IPS-NIHi7 (cell line): ENCODE measurements at regions not wholly inside any gene's neighbourhood (a gene's known extent, or its start where the extent isn't known, plus 50 kb on each side); places are given as distances from the start of the nearest gene placed in this dataset.
"Not testable (repeated sequence)": the region's sequence is repeated elsewhere in the genome, so short reads cannot be mapped to it uniquely, and the experiment has no call there.

Source experiments
- DNase-seq: peaks from one replicate; pipeline ENCODE4 v3.0.0; 2012; ENCODE audit warnings: mixed read lengths; ENCODE audit errors: extremely low spot score

GRCh38 chr1:181202986-181203555 lies 114.6 kb downstream of the IER5 start:
- DNase-seq, result no peak

GRCh38 chr1:181204530-181204929 lies 116.0 kb downstream of the IER5 start:
- DNase-seq, result no peak

DNA sequence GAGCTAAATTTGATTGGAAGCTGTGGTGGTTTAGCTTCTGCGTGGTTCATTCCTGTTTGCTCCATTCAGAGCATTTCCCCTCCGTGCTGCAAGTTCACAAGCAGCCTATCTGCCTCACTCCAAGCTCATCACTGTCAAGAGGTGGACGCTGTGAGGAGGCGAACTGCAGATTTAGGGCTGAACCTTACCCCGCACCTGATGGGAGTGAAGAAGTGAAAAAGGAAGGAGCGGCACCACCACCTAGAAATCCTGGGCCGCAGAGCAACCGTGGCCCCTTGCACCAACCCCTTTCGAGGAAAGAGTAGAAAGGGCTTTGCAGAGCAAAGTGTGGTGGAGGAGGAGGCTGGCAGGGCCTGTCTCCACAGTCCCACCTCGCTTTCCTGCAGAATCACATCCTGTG lies 117.4 kb downstream of the IER5 start:
- DNase-seq, result no peak

DNA sequence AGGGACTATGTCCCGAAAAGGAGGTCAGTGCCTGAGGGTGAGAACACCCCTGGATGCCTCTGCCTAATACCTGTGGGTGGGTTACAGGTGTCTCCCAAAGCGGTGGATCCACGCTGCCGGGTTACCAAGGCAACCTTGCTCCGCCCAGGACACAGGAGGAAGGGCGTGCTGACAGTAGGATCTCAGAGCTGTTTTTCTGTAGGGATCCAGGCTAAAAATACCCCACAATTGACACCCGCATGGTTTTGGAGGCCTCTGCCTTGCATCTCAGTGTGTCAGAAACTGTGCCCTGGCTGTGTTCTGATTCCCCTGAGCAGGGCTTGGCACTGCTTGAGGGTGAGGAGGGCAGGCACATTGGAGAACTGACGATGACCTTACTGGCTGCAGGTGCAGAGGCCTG lies 118.0 kb downstream of the IER5 start:
- peak; percentile 41 for DNase-seq

DNA sequence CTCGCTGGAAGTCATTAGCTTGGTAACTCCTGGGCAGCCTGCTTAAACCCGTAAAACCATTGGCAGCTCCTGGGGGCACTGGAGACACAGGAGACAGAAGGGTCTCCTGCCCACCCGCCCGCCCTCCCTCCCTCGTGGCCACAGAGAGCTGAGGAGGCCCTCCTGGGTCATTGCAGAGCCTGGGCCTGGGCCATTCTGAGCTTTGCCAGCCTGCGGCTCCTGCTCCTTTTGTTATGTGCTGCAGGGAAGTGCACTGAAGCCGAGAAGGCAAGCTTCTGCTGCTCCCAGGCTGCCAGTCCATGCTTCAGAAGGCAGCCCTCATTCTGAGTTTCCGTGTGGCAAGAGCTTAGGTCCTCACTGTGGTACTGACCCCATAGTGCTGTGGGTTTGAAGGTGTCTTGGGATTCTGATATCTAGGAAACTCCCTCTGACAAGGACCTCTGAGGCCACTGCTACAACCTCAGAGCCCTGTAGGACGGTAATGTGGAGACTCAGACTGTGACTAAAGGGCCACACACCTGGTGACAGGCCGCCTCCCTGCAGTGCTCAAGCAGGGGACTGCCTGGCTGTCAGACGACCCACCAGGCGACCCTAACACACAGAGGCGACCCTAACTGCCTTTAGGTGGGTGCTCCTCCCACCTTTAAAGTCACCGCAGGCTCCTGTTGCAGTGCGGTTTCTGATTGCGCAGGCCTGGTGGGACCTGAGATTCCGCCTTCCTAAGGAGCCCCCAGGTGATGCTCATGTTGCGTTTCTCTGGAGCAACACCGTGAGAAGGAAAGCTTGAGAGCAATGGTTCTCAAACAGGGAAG lies 118.7 kb downstream of the IER5 start:
- DNase-seq, result no peak

DNA sequence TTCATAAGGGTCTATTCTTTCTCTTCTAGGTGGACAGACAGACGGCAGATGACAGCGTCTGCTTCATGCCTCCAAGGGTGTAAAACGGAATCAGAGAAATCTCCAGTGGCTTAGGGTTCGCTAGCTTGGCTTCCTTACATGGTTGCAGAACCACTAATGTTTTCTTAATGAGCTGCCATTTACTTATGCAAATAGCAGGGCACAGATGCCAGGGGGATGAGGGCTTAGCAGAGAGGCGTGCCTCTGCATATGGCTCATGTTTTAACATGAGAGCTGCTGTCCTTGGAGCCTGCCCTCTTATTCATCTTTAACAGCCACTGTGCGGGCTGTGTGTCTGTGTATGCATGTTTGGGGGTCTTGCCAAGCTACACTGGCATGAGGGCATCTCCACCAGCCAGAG lies 119.6 kb downstream of the IER5 start:
- no peak for DNase-seq

DNA sequence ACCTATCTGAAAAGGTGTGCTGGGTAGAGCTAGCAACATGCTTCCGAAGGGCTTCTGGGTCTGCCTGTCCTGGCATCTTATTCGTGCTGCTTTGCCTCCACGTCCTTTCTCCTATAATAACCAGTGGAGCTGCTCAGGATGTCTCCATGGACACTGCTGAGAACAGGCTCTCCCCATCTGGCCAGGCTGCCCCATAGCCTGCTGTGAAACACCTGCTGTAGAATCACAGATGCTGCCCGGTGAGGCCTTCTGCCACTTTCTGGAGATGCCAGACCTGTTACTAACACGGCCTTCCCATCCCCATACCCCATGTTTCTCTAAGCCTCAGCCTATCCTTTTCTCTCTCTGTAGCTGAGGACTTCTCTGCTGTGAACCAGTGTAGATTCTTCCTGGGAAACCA lies 120.5 kb downstream of the IER5 start:
- DNase-seq, result no peak

- no peak for DNase-seq
Observed at GRCh38 chr1:181213056-181213455, 124.6 kb downstream of the IER5 start.

DNA sequence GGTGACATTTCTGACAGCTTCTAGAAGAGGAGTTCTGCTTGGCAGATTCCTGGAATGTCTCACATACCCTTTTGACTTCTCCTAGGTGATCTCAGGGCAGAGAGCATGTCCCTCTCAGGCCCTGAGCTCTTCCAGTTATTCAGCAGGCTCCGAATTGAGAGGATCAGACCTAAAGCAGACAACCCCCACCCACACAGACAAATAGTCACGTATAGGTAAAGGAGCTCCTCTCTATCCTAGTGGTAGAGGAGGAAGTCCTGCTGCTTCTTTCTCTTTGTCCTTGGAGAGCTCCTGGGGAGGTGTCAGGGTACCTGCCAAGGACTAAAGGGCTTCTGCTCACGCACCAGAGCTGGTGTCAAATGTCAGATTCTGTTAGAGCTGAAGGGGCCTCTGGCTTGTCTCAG lies 128.1 kb downstream of the IER5 start:
- DNase-seq, result peak; percentile 66

DNA sequence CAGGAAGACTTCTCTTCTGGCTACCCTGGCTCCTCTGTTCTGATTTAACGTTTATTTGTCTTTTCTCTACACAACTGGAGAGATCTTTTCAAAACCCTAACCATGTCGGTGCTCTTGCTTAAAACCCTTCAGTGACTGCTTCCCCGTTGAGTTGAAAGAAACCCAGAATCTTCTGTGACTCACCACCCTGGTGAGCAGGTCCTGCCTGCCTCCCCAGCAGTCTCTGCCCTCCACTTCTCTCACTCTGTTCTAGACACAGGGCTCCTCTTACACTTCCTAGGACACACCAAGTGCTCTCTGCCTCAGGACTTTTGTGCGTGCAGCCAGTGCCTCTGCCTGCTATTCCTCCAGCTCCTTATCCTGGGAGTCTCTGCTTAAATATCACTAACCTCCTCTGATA lies 131.4 kb downstream of the IER5 start:
- DNase-seq, result no peak

DNA sequence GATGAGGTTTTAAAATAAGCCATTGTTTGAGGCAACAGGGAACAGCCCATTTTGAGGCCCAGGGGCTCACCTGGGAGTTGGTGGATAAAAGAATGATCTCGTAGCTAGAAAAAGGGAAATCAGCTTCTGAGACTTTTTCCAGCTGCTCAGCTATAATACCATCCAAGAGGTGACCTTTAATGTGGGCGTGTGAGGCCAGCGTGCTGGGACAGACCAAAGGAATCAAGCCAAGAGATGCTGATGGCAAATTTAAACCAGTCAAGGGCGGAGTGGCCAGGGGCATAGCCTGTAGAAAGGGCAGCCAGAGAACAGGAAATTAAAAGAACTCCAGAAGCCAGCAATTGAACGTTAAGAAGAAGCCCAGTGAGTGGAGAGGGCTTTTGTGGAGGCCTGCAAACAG lies 132.6 kb downstream of the IER5 start:
- no peak for DNase-seq

DNA sequence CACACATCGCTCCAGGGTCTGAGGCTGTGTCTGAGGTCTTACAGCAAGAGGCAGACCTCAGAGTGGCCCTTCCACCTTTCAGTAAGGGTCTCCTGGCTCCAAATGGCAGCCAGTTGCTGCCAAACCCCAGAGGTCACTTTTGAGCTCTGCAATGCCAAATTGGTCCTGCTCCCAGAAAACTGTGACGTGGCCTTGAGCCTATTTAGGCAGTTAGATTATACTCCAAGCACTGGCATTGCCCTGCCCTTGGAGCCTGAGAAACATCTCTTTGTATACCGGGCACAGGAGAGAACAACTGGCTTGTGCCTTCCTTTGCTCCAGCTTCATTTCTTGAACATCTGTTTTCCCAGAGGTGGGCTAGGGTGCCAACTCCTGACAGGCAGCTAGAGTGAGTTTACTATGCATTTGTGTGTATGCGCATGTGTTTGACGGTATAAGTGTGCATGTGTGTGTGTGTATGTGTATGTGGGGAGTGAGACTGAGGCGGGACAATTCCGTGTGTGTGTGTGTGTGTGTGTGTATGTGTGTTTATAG lies 134.5 kb downstream of the IER5 start:
- DNase-seq, result no peak

- DNase-seq, result not testable (repeated sequence)
Observed at GRCh38 chr1:181226728-181227127, 138.2 kb downstream of the IER5 start.

DNA sequence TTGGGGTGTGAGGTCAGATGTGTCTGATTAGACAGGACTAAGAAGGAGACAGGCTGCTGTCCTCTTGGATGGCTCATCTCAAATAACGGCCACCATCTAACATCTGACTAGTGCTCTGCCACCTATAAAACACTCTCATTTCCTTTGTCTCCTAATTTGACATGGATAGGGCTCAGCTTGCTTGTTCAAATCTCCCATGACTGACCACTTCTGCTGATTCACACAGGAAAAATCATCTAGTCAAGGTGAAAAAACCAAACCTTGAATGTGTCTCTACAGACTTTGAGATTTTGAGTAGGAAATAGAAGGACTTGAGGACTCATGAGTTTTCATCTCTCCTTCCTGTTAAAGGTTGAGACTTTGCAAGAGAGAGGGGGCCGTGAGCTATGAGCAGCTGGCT lies 150.6 kb downstream of the IER5 start:
- DNase-seq, result no peak

DNA sequence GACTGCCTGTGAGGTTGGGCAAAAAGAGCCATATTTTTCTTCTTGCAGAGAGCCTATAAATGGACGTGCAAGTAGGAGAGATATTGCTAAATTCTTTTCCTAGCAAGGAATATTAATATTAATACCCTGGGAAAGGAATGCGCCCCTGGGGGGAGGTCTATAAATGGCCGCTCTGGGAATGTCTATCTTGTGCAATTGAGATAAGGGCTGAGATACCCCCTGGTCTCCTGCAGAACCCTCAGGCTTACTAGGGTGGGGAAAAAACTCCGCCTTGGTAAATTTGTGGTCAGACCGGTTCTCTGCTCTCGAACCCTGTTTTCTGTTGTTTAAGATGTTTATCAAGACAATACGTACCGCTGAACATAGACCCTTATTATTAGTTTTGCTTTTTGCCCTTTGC lies 157.8 kb downstream of the IER5 start:
- not testable (repeated sequence) for DNase-seq

- DNase-seq, result not testable (repeated sequence)
Observed at GRCh38 chr1:181248361-181248760, 159.9 kb downstream of the IER5 start.

GRCh38 chr1:181249186-181249585 lies 160.7 kb downstream of the IER5 start:
- no peak for DNase-seq

- DNase-seq, result no peak
Observed at GRCh38 chr1:181250038-181250437, 161.5 kb downstream of the IER5 start.

DNA sequence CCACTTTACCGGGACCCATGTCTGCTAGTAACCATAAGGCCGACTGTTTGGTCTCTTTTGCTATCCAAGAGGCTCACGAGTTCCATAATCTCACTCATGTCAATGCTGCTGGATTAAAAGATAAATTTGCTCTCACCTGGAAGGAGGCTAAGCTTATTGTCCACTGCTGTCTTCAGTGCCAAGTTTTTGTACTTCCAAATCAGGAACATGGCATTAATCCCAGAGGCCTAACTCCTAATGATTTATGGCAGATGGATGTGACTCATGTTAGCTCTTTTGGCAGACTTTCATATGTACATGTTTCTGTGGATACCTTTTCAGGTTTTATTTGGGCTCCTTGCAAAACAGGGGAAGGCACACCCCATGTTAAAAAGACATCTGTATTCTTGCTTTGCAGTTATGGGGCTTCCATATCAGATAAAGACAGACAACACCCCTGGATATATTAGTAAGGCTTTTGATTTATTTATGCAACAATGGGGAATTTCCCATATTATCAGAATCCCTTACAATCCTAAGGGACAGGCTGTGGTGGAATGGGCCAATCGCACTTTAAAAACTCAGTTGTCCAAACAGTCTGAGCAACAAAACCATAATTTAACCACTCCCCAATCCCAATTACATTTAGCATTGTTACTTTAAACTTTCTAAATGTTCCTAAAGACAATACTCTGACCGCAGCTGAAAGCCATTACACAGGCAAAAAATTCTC lies 162.7 kb downstream of the IER5 start:
- DNase-seq, result no peak

GRCh38 chr1:181251713-181252075 lies 163.2 kb downstream of the IER5 start:
- no peak for DNase-seq

DNA sequence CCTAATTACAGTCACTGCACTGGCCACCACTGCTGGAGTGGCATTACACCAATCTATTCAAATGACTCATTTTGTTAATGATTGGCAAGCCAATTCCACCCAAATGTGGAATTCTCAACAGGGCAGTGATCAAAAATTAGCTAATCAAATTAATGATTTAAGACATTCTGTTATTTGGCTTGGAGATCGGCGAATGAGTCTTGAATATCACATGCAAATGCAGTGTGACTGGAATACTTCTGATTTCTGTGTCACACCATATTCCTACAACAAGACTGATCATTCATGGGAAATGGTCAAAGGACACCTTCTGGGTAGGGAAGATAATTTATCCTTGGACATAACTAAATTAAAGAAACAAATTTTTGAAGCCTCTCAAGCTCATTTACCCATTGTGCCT lies 165.1 kb downstream of the IER5 start:
- DNase-seq, result not testable (repeated sequence)

GRCh38 chr1:181255270-181255929 lies 166.9 kb downstream of the IER5 start:
- no peak for DNase-seq
